ENCODE measurements at regions not wholly inside any gene's neighbourhood (a gene's known extent, or its start where the extent isn't known, plus 50 kb on each side); places are given as distances from the start of the nearest gene placed in this dataset.
"Not testable (repeated sequence)": the region's sequence is repeated elsewhere in the genome, so short reads cannot be mapped to it uniquely, and the experiment has no call there.

DNA sequence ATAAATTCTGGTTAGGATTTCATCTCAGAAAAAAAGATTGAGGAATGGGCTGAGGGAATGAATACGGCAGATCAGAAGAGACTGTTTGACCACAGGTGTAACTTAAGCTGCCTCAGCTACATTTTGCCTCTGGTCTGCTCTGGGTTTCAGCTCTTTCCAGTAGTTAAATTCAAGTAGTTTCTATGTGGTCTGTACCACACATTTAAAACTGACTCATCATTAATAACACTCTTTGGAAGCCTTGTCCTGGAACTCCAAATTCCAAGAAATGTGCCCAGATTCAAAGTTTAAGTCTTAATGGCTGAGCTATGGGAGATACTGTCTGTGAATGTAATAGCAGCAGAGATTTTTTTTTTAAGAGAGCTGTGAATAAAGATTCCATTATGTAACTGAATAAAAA is 133.1 kb upstream of the IGSF10 start:
- DNase-seq (no peak), ATAC-seq (no peak)

- DNase-seq (no peak), ATAC-seq (no peak)
These were observed 131.4 kb upstream of the IGSF10 start for GRCh38 chr3:151592287-151592686.

GRCh38 chr3:151591441-151591840 is 130.6 kb upstream of the IGSF10 start:
- DNase-seq: no peak
- no peak for ATAC-seq

DNA sequence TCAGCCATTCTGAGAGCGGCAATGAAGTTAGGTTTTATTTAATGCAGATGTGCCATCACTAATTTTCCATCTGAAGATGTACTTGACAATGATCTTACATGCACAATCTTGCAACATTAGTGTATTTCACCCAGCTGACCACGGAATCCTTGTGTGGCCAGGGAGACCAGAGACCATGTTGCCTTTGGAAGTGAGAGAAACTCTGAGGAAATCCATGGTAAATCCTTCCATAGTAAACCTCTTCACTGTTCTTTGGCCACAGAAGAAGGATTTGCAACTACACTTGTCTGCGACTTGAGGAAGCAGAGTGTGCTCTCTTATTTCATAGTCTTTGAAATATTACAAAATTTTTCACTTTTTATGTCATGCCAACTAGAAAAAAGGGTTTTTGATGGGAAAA is 128.4 kb upstream of the IGSF10 start:
- DNase-seq: no peak

GRCh38 chr3:151587659-151588058 is 126.8 kb upstream of the IGSF10 start:
- not testable (repeated sequence) for DNase-seq, ATAC-seq

More for the DNA sequence above, 128.4 kb upstream of the IGSF10 start:
- no peak for ATAC-seq

GRCh38 chr3:151584566-151584965 is 123.7 kb upstream of the IGSF10 start:
- ATAC-seq: no peak

DNA sequence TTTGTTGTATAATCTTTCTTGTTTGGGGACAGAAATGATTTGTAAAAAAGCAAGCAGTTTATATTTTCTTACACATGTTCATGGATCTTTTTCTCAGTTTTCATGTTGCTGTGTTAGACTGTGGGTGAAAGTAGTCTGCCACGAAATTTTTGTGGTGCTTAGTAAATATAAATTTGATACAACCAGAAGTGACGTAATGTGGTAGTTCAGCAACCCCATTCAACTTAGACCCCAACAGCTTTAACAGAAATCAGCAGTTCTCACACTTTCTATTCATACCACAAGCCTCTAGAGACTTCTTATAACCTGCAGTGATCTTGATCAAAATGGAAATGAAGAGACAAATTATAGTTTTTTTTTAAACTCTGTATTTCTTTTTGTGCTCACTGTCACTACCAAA is 120.2 kb upstream of the IGSF10 start:
- no peak for ATAC-seq
- no peak for DNase-seq

More at GRCh38 chr3:151584566-151584965, 123.7 kb upstream of the IGSF10 start:
- no peak for DNase-seq

DNA sequence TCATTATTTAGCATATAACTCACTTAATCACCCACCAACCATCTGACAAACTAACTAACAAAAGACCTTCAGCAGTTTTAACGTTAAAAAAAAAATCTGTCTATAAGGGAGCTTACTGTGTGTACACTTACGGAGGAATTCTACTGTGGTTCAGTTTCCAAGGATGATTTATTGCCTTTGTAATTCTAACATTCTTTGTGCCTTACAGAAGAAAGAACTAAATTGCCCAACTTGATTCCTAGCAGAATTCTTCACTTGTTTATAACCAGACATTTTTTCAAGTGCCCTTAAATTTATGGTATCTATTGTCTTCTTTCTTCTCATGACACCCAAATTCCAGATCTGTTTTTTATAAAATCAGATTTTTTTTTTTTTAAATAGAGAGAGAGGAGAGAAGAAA is 119.7 kb upstream of the IGSF10 start:
- ATAC-seq (no peak), DNase-seq (no peak)

DNA sequence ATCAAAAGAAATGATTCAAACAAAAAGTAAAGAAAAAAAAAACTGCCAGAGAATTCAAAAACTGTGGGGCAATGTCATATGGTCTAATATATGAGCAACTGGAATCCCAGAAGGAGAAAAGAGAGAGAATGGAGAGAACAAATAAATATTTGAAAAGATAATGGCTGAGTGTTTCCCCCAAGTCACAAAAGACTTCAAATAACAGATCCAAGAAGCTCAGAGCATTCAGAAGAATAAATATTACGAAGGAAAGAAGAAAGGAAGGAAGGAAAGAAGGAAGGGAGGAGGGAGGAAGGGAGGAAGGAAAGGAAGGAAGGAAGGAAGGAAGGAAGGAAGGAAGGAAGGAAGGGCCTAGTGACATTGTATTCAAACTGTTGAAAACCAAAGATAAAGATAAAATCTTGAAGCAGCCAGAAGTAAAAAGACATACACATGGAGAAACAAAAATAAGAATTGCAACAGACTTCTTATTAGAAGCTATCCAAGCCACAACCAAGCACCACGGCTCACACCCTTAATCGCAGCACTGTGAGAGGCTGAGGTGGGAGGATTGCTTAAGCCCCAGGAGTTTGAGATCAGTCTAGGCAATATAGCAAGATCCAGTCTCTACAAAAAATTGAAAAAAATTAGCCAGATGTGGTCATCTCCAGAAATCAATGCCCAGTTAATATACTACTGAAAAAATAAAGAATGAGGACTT is 118.9 kb upstream of the IGSF10 start:
- no peak for DNase-seq
- ATAC-seq: no peak

GRCh38 chr3:151578495-151578894 is 117.6 kb upstream of the IGSF10 start:
- ATAC-seq (no peak), DNase-seq (no peak)

GRCh38 chr3:151576511-151577137 is 115.8 kb upstream of the IGSF10 start:
- ATAC-seq: no peak
- DNase-seq: no peak

DNA sequence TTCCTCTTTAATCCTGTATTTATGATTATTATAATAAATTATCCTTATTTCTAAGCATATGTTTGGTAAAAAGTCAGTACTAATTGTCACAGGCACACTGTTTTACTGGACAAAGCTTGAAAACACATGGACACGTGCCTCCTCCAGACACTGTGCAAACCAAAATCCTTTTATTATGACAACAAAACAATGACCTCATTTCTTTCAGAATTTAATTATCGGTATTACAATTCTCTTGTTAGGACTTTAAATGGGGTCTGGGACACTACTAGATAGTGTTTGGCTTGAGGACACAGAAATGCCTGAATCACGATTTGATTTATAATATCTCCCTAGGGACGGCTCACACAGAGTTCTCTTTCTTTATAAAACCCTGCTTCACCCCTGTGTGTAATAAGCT is 107.3 kb upstream of the IGSF10 start:
- no peak for DNase-seq

DNA sequence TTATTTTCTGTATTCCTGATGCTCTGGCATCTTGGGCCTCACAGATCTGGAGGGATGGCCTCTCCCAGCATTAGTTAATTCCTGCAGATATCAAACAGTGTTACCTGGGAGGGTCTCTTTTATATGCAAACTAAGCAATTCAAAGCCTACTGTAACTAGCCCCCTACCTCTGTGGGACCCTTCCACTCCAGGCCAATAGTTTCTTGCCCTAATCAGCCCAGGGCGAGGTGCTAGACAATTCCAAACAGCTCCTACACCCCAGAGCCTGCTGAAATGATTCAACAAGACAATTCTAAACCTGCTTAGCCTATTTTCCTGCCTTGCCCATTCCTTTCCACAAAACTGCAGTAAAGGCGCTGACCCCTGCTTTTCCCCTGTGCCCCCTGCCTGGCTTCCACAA is 106.6 kb upstream of the IGSF10 start:
- ATAC-seq: no peak

More for the DNA sequence above, 107.3 kb upstream of the IGSF10 start:
- no peak for ATAC-seq

GRCh38 chr3:151564261-151564660 is 103.4 kb upstream of the IGSF10 start:
- ATAC-seq: no peak
- DNase-seq: no peak

More for the DNA sequence above, 106.6 kb upstream of the IGSF10 start:
- DNase-seq: no peak

- no peak for DNase-seq
- no peak for ATAC-seq
These were observed 102.4 kb upstream of the IGSF10 start for GRCh38 chr3:151563305-151563704.

GRCh38 chr3:151562891-151563290 is 102.0 kb upstream of the IGSF10 start:
- ATAC-seq (no peak), DNase-seq (no peak)

GRCh38 chr3:151561878-151562277 is 101.0 kb upstream of the IGSF10 start:
- ATAC-seq: no peak
- DNase-seq: no peak

- ATAC-seq: no peak
These were observed 99.9 kb upstream of the IGSF10 start for GRCh38 chr3:151560738-151561137.

GRCh38 chr3:151559736-151560135 is 98.9 kb upstream of the IGSF10 start:
- no peak for DNase-seq
- peak; percentile 68 for ATAC-seq

More at GRCh38 chr3:151560738-151561137, 99.9 kb upstream of the IGSF10 start:
- no peak for DNase-seq

DNA sequence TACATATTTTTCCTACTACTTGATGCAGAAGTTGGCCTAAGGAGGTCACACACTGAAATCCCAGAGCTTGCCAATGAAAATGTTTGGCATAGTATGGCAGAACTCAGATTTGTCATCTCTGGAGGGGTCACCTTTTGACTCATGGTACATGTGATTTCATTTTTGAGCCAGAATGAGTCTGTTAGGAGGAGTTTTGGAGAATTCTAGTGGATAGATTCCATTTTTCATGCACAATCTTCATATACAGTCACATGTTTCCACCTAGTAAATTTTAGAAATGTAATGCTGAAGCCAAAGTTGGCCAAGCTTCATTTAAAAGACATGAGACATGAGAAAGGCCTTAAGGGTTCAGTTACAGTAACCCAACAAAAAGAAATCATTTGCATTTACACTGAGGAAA is 97.8 kb upstream of the IGSF10 start:
- ATAC-seq (no peak), DNase-seq (no peak)

DNA sequence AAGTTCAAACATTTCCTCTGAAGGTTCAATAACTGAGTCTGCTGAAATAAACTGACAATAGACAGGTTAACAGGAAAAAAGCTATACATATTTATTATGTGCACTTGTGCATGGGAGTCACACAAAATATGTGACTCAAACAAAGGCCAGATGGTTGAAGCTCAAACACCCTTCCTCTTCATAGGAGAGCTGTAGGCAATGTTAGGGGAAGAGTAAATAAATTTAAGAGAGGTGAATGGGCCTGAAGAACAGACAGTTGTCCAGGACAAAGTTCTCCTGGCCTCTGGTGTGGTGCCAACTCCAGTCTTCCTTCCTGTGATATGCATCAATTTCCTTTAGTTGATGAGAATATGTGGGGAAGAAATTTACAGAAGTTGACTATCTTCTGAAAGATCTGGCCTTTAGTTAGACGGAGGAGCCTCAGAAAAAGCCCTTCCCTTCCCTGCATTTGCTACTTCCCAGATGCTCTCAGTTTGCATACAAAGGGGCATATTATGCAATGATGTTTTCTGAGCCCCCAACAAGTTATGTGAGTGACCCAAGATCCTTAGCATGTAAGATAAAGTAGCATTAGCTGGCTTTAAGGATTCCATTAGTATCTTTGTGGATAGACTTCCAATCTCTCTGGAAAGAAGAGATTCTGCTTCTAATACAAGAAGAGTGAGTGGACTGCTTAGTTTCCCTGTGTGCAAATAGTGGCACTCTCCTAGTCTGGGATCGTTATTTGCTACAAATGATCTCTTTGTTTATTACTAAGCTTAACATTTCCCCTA is 96.4 kb upstream of the IGSF10 start:
- no peak for DNase-seq
- no peak for ATAC-seq

DNA sequence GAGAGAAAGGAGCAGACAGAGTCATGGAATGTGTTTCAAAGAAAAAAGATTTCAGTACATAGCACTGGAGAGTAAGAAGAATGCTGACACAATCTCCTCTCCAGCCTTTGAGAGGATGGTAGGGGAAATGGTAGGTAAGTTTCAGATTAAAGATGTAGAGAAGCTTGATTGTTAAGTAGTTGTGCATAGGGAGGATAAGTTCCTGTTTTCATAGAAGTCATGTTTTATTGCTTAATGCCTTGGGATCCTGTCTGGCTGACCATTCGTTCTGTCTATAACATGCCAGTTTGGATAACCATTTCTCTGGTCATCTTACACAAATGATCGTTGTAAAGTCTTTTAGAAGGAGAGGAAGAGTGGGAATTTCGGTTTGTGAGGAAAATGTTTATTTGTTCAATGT is 95.7 kb upstream of the IGSF10 start:
- no peak for DNase-seq
- no peak for ATAC-seq

- ATAC-seq (no peak), DNase-seq (no peak)
These were observed 94.7 kb upstream of the IGSF10 start for GRCh38 chr3:151555523-151555922.

Data from stimulated activated naive CD8-positive, alpha-beta T cell treated with anti-CD3 and anti-CD28 coated beads, Interleukin-15, Interleukin-2, amounts not matched to agents 100 U/mL and 50 U/mL, for 24 hours (primary cell).